ENCODE measurements at regions not wholly inside any gene's neighbourhood (a gene's known extent, or its start where the extent isn't known, plus 50 kb on each side); places are given as distances from the start of the nearest gene placed in this dataset.

DNA sequence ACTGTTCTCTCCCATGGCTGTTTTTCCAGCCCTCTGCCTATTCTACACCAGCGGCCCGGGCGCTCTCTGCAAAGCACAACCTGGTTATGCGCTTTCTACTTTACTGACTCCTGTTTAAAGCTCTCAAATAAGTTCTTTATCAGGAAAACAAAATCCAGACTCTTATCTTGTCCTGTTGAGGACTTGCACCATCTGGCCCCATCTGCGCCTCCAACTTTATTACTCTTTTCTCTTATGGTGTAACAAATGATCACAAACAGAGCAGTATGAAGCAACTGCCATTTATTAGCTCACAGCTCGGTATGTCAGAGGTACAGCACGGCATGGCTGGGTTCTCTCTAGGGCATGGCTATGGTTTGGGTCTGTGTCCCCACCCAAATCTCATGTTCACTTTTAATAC, 236.5 kb upstream of the NT5C1B start:
- POLR2A ChIA-PET, result no interaction called here
- Mint-ChIP-seq H3K27ac (no peak overlapping the region), H3K4me1 (ENCODE audit: low read depth) (no peaks in the 10 kb centered on the region), H3K4me3 (no peak overlapping the region), H3K36me3 (ENCODE audit: low read depth) (no peaks in the 10 kb centered on the region), H3K9me3 (no peaks in the 10 kb centered on the region), H3K27me3 (no peaks in the 10 kb centered on the region)
- CTCF ChIA-PET, result no interaction called here
- H3K4me1 ChIP-seq (ENCODE audit: insufficient read depth, low read length), result no peaks in the 10 kb centered on the region
- H3K9me3 ChIP-seq (ENCODE audit: control insufficient read depth in 1 of 2, insufficient read depth in 1 of 2, low read length in 2 of 2), result no peaks in the 10 kb centered on the region
- H3K36me3 ChIP-seq (ENCODE audit: insufficient read depth, low read length), result no peaks in the 10 kb centered on the region
- H3K27ac ChIP-seq (ENCODE audit: low read depth in 1 of 2, low read length in 2 of 2), result no peak overlapping the region
- DNase-seq, result no peak
- H3K4me3 ChIP-seq (ENCODE audit: low read length), result no peak overlapping the region
- no peak for ATAC-seq (ENCODE audit: poor library complexity)
- no peaks in the 10 kb centered on the region for H3K27me3 ChIP-seq (ENCODE audit: control insufficient read depth in 1 of 2, insufficient read depth in 2 of 2, low read length in 2 of 2)
- TF ChIP-seq, protein P1, sequence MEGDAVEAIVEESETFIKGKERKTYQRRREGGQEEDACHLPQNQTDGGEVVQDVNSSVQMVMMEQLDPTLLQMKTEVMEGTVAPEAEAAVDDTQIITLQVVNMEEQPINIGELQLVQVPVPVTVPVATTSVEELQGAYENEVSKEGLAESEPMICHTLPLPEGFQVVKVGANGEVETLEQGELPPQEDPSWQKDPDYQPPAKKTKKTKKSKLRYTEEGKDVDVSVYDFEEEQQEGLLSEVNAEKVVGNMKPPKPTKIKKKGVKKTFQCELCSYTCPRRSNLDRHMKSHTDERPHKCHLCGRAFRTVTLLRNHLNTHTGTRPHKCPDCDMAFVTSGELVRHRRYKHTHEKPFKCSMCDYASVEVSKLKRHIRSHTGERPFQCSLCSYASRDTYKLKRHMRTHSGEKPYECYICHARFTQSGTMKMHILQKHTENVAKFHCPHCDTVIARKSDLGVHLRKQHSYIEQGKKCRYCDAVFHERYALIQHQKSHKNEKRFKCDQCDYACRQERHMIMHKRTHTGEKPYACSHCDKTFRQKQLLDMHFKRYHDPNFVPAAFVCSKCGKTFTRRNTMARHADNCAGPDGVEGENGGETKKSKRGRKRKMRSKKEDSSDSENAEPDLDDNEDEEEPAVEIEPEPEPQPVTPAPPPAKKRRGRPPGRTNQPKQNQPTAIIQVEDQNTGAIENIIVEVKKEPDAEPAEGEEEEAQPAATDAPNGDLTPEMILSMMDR (IDR thresholded peaks at IDR 0.05), result no peak
- intact Hi-C loops (cut with DNase I, micrococcal nuclease), result no loop called here

GRCh38 chr2:18824915-18825314, 235.5 kb upstream of the NT5C1B start:
- ChIA-PET POLR2A (no interaction called here), CTCF (no interaction called here)
- Histone ChIP-seq H3K36me3 (ENCODE audit: insufficient read depth, low read length) (no peaks in the 10 kb centered on the region), H3K4me3 (ENCODE audit: low read length) (no peak overlapping the region), H3K9me3 (ENCODE audit: control insufficient read depth in 1 of 2, insufficient read depth in 1 of 2, low read length in 2 of 2) (no peaks in the 10 kb centered on the region), H3K4me1 (ENCODE audit: insufficient read depth, low read length) (no peaks in the 10 kb centered on the region), H3K27me3 (ENCODE audit: control insufficient read depth in 1 of 2, insufficient read depth in 2 of 2, low read length in 2 of 2) (no peaks in the 10 kb centered on the region), H3K27ac (ENCODE audit: low read depth in 1 of 2, low read length in 2 of 2) (no peak overlapping the region)
- DNase-seq, result no peak
- TF ChIP-seq, protein P1 (IDR thresholded peaks at IDR 0.05), result no peak
- Mint-ChIP-seq H3K4me3 (no peak overlapping the region), H3K27me3 (no peaks in the 10 kb centered on the region), H3K27ac (no peak overlapping the region), H3K4me1 (ENCODE audit: low read depth) (no peaks in the 10 kb centered on the region), H3K9me3 (no peaks in the 10 kb centered on the region), H3K36me3 (ENCODE audit: low read depth) (no peaks in the 10 kb centered on the region)
- ATAC-seq (ENCODE audit: poor library complexity), result no peak
- intact Hi-C loops (cut with DNase I, micrococcal nuclease), result no loop called here

- H3K36me3 ChIP-seq (ENCODE audit: insufficient read depth, low read length), result no peaks in the 10 kb centered on the region
- ChIA-PET POLR2A (no interaction called here), CTCF (no interaction called here)
- Mint-ChIP-seq H3K27me3 (no peaks in the 10 kb centered on the region), H3K4me3 (no peak overlapping the region), H3K4me1 (ENCODE audit: low read depth) (no peaks in the 10 kb centered on the region), H3K9me3 (no peaks in the 10 kb centered on the region), H3K36me3 (ENCODE audit: low read depth) (no peaks in the 10 kb centered on the region), H3K27ac (no peak overlapping the region)
- H3K4me3 ChIP-seq (ENCODE audit: low read length), result no peak overlapping the region
- no peaks in the 10 kb centered on the region for H3K4me1 ChIP-seq (ENCODE audit: insufficient read depth, low read length)
- TF ChIP-seq, protein P1 (IDR thresholded peaks at IDR 0.05), result no peak
- no peak for DNase-seq
- intact Hi-C loops (cut with DNase I, micrococcal nuclease), result no loop called here
- H3K9me3 ChIP-seq (ENCODE audit: control insufficient read depth in 1 of 2, insufficient read depth in 1 of 2, low read length in 2 of 2), result no peaks in the 10 kb centered on the region
- no peak for ATAC-seq (ENCODE audit: poor library complexity)
- H3K27ac ChIP-seq (ENCODE audit: low read depth in 1 of 2, low read length in 2 of 2), result no peak overlapping the region
- no peaks in the 10 kb centered on the region for H3K27me3 ChIP-seq (ENCODE audit: control insufficient read depth in 1 of 2, insufficient read depth in 2 of 2, low read length in 2 of 2)
Measured at GRCh38 chr2:18824325-18824790, 235.0 kb upstream of the NT5C1B start.
